Chondrocyte (in vitro differentiated cells): ENCODE measurements at regions not wholly inside any gene's neighbourhood (a gene's known extent, or its start where the extent isn't known, plus 50 kb on each side); places are given as distances from the start of the nearest gene placed in this dataset.

Experiments
- DNase-seq: peaks from one replicate; pipeline ENCODE4 v3.0.0; 2021; ENCODE audit warnings: mixed read lengths, low spot score
- H3K27ac Mint-ChIP-seq: one replicate; pipeline ENCODE4 v1.8.0; 2021; ENCODE audit warnings: mild to moderate bottlenecking, moderate library complexity, mixed read lengths; ENCODE audit not compliant: unreplicated experiment
- H3K27me3 Mint-ChIP-seq: 2 replicates; pipeline ENCODE4 v1.8.0; 2021; ENCODE audit warnings: low read depth, mixed read lengths
- H3K36me3 Mint-ChIP-seq: 2 replicates; pipeline ENCODE4 v1.8.0; 2021; ENCODE audit warnings: low read depth, mixed read lengths
- H3K4me1 Mint-ChIP-seq: 2 replicates; pipeline ENCODE4 v1.8.0; 2021; ENCODE audit warnings: low read depth, mild to moderate bottlenecking, mixed read lengths
- H3K4me3 Mint-ChIP-seq: one replicate; pipeline ENCODE4 v1.8.0; 2021; ENCODE audit warnings: mild to moderate bottlenecking, moderate library complexity, mixed read lengths; ENCODE audit not compliant: unreplicated experiment
- H3K9me3 Mint-ChIP-seq: 2 replicates; pipeline ENCODE4 v1.8.0; 2021; ENCODE audit warnings: low read depth, mixed read lengths
- TF ChIP-seq, protein P1 (sequence below): fragments of 200-600 bp; sonication (generic); IDR thresholded peaks from 2 replicates; pipeline ENCODE4 v1.5.0; 2021; ENCODE audit warnings: antibody characterized with exemption, mild to moderate bottlenecking, moderate library complexity

DNA sequence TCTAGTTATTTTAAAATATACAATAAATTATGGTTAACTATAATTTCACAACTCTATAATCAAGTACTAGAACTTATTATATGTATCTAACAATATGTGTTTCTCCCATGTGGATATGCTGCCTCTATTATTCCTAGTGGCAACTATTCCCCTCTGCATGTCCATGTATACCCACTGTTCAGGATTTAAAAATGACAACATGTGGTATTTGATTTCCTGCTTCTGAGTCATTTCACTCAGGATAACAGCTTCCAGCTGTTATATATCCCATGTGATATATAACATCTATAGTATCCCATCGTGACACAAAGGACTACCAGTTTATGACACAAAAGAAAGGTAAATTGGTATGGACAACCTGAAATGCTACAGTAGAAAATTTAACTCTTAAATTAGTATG, 167.4 kb upstream of the TACR3 start:
- Mint-ChIP-seq H3K27me3 (peaks cover 1% of the 10 kb centered on the region), H3K27ac (no peak overlapping the region), H3K9me3 (no peaks in the 10 kb centered on the region), H3K36me3 (no peaks in the 10 kb centered on the region), H3K4me1 (no peaks in the 10 kb centered on the region), H3K4me3 (no peak overlapping the region)
- TF ChIP-seq, protein P1, sequence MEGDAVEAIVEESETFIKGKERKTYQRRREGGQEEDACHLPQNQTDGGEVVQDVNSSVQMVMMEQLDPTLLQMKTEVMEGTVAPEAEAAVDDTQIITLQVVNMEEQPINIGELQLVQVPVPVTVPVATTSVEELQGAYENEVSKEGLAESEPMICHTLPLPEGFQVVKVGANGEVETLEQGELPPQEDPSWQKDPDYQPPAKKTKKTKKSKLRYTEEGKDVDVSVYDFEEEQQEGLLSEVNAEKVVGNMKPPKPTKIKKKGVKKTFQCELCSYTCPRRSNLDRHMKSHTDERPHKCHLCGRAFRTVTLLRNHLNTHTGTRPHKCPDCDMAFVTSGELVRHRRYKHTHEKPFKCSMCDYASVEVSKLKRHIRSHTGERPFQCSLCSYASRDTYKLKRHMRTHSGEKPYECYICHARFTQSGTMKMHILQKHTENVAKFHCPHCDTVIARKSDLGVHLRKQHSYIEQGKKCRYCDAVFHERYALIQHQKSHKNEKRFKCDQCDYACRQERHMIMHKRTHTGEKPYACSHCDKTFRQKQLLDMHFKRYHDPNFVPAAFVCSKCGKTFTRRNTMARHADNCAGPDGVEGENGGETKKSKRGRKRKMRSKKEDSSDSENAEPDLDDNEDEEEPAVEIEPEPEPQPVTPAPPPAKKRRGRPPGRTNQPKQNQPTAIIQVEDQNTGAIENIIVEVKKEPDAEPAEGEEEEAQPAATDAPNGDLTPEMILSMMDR, result no peak
- DNase-seq, result no peak

DNA sequence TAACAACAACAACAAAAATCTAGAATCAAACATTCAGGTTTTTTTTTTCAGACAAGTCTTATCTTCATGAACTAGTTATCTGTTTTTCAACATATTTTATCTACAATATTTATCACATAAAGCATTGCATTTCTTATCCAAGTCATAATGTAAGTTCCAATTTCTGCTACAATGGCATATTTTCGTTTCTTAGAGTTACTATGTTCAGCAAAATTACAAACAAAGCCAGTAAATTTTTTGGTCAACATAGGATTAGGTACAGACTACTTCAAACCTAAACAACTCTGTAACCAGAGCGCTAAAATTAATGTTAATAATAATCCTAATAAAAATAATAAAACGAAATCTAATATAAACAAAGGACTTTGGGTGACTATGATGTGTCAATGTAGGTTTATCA, 165.4 kb upstream of the TACR3 start:
- H3K36me3 Mint-ChIP-seq, result no peaks in the 10 kb centered on the region
- TF ChIP-seq, protein P1, result no peak
- H3K4me3 Mint-ChIP-seq, result no peak overlapping the region
- DNase-seq, result no peak
- no peaks in the 10 kb centered on the region for H3K4me1 Mint-ChIP-seq
- peaks cover 1% of the 10 kb centered on the region for H3K27me3 Mint-ChIP-seq
- no peak overlapping the region for H3K27ac Mint-ChIP-seq
- no peaks in the 10 kb centered on the region for H3K9me3 Mint-ChIP-seq

DNA sequence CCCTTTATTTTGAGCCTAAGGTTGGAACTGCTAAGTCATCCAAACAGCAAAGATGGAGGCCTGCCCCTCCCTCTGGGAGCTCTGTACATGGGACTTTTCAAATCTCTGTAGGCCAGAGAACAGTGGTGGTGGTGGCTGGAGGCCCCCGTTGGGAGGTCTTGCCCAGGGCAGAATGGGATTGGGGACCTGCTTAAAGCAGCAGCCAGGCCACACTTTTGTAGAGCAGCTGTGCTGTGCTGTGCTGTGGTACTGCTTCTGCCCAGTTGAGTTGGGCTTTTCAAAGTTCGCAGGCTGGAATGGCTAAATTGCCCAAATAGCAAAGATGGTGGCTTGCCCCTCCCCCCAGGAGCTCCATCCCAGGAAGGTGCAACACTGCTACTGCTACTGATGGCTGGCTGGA, 147.5 kb upstream of the TACR3 start:
- Mint-ChIP-seq H3K9me3 (peaks cover 4% of the 10 kb centered on the region), H3K27me3 (peaks cover 10% of the 10 kb centered on the region), H3K4me3 (no peak overlapping the region), H3K4me1 (no peaks in the 10 kb centered on the region), H3K27ac (no peak overlapping the region), H3K36me3 (no peaks in the 10 kb centered on the region)
- TF ChIP-seq, protein P1, result no peak
- no peak for DNase-seq

DNA sequence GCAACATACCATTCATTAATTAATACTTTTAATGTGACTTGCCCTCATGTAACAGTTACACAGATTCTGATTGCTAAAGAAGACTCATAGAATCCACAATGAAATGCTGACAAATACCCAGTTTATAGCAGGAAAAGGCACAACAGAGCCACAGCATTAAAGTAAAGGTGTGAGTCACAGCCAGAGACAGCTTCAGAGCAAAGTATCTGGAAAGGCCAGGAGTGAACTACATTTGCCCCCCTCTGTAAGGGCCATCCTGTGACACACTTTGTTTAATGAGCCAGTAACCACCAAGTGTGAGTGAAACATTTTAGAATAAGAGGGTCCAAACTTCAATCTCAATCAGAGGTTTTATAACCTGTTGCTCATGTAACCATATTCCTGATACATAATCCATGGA, 133.8 kb upstream of the TACR3 start:
- H3K4me1 Mint-ChIP-seq, result no peaks in the 10 kb centered on the region
- H3K36me3 Mint-ChIP-seq, result no peaks in the 10 kb centered on the region
- H3K9me3 Mint-ChIP-seq, result peaks cover 20% of the 10 kb centered on the region
- peaks cover 2% of the 10 kb centered on the region for H3K27me3 Mint-ChIP-seq
- no peak for DNase-seq
- no peak overlapping the region for H3K27ac Mint-ChIP-seq
- TF ChIP-seq, protein P1, result no peak
- H3K4me3 Mint-ChIP-seq, result no peak overlapping the region

DNA sequence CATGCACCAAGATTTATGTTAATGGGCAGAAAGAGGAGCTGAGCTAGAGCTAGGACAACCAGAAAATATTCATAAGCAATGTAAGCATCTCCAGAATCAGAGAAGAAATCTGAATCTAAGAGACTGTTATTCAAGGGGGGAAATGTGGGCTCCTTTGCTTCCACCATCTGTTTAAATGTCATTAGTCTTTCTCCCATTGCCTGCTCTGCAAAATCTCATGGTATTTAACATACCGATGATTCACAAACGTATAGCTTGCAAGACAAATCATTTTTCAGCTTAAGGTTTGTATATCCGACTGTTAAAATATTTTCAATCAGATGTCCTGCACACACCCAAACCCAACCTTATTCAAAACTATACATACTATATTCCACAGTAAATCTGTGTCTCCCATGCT, 133.4 kb upstream of the TACR3 start:
- Mint-ChIP-seq H3K27ac (no peak overlapping the region), H3K4me3 (no peak overlapping the region), H3K4me1 (no peaks in the 10 kb centered on the region), H3K27me3 (peaks cover 2% of the 10 kb centered on the region), H3K36me3 (no peaks in the 10 kb centered on the region), H3K9me3 (peaks cover 23% of the 10 kb centered on the region)
- DNase-seq, result no peak
- TF ChIP-seq, protein P1, result no peak
